ENCODE measurements at regions not wholly inside any gene's neighbourhood (a gene's known extent, or its start where the extent isn't known, plus 50 kb on each side); places are given as distances from the start of the nearest gene placed in this dataset.

DNA sequence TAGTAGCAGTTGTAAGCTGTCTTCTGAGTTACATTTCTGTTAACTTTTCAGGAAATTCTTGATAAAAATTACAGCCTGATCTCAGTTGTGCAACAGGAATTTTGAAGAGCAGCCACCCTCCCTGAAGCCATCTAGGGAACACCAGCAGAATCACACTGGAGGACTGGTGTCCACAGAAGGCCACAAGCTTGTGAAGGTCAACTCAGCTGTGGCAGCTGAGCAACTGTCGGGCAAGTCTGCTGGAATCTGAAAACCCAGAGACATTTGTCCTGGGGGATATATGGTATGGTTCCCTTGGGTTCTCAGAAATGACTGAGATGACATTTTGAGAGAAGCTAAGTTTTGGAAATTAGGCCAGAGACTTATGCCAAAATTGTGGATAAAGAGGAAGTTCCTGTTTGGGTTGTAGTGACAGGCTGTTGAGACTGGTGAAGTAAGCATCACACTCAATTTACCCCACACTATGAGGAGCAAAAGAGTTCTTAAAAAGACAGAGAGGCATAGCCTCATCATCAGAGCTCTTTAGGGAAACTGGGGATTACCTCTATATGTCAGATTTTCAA, 78.1 kb upstream of the TNIP3 start:
- TF ChIP-seq, protein P1, sequence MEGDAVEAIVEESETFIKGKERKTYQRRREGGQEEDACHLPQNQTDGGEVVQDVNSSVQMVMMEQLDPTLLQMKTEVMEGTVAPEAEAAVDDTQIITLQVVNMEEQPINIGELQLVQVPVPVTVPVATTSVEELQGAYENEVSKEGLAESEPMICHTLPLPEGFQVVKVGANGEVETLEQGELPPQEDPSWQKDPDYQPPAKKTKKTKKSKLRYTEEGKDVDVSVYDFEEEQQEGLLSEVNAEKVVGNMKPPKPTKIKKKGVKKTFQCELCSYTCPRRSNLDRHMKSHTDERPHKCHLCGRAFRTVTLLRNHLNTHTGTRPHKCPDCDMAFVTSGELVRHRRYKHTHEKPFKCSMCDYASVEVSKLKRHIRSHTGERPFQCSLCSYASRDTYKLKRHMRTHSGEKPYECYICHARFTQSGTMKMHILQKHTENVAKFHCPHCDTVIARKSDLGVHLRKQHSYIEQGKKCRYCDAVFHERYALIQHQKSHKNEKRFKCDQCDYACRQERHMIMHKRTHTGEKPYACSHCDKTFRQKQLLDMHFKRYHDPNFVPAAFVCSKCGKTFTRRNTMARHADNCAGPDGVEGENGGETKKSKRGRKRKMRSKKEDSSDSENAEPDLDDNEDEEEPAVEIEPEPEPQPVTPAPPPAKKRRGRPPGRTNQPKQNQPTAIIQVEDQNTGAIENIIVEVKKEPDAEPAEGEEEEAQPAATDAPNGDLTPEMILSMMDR (IDR thresholded peaks at IDR 0.05): no peak
- TF ChIP-seq POLR2AphosphoS5 (IDR thresholded peaks at IDR 0.05) (no peak), POLR2A (IDR thresholded peaks at IDR 0.05) (no peak)

Measured in breast epithelium (tissue), 3 donors.